OCI-LY3 (cell line): ENCODE measurements at regions not wholly inside any gene's neighbourhood (a gene's known extent, or its start where the extent isn't known, plus 50 kb on each side); places are given as distances from the start of the nearest gene placed in this dataset.

Experiments
- H2AFZ ChIP-seq: fragments of 200-600, 300-600 bp; shearing (Covaris generic); 2 replicates; pipeline ENCODE4 v1.6.0; 2014; ENCODE audit warnings: antibody characterized with exemption, low read depth, low read length
- H3K27ac ChIP-seq: fragments of 200-600, 300-600 bp; sonication (generic); 2 replicates; pipeline ENCODE4 v1.5.1; 2014; ENCODE audit warnings: mild to moderate bottlenecking, low read length, moderate library complexity, mixed read lengths
- H3K27me3 ChIP-seq: fragments of 200-600, 300-600 bp; sonication (generic); 2 replicates; pipeline ENCODE4 v1.6.1; 2014; ENCODE audit warnings: low read depth, low read length, mixed read lengths
- H3K36me3 ChIP-seq: fragments of 200-600, 300-600 bp; sonication (generic); replicated peaks from 2 replicates; pipeline ENCODE3; 2014; ENCODE audit warnings: low read depth, low read length, mixed read lengths
- H3K4me1 ChIP-seq: fragments of 300-600, 200-600 bp; sonication (generic); 2 replicates; pipeline ENCODE4 v1.6.1; 2014; ENCODE audit warnings: low read length, mixed read lengths
- H3K4me2 ChIP-seq: fragments of 200-600, 300-600 bp; sonication (generic); 2 replicates; pipeline ENCODE4 v1.6.1; 2014; ENCODE audit warnings: low read length, mixed read lengths
- H3K4me3 ChIP-seq: fragments of 300-600, 200-600 bp; sonication (generic); 2 replicates; pipeline ENCODE4 v1.5.1; 2014; ENCODE audit warnings: antibody characterized with exemption, mild to moderate bottlenecking, low read length, moderate library complexity
- H3K79me2 ChIP-seq: fragments of 300-600, 200-600 bp; shearing (Covaris generic); 2 replicates; pipeline ENCODE4 v1.6.1; 2014; ENCODE audit warnings: mild to moderate bottlenecking, low read length, mixed read lengths
- H3K9ac ChIP-seq: fragments of 300-600, 200-600 bp; shearing (Covaris generic); 2 replicates; pipeline ENCODE4 v1.6.0; 2014; ENCODE audit warnings: mild to moderate bottlenecking, low read length, moderate library complexity
- H3K9me3 ChIP-seq: fragments of 200-600, 300-600 bp; shearing (Covaris generic); 2 replicates; pipeline ENCODE4 v1.6.1; 2014; ENCODE audit warnings: low read length, mixed read lengths; ENCODE audit not compliant: insufficient read depth
- H4K20me1 ChIP-seq: fragments of 200-600, 300-600 bp; sonication (generic); 2 replicates; pipeline ENCODE4 v1.6.1; 2016; ENCODE audit warnings: low read length, mixed read lengths; ENCODE audit not compliant: insufficient read depth
- EZH2phosphoT487 ChIP-seq: fragments of 200-600 bp; shearing (Covaris generic); IDR thresholded peaks from 2 replicates; pipeline ENCODE4 v1.6.1; 2018; ENCODE audit warnings: antibody characterized with exemption, mixed run types, low read depth
- TF ChIP-seq, protein P1 (sequence below): fragments of 200-600, 300-600 bp; sonication (generic); IDR thresholded peaks from 2 replicates; pipeline ENCODE4 v1.5.1; 2014; ENCODE audit warnings: antibody characterized with exemption, low read length, low read depth

GRCh38 chr7:435630-436366 is 83.8 kb downstream of the PDGFA start:
- no peak overlapping the region for H2AFZ ChIP-seq
- no peaks in the 10 kb centered on the region for H3K4me1 ChIP-seq
- no peaks in the 10 kb centered on the region for H3K9me3 ChIP-seq
- H3K27ac ChIP-seq: no peak overlapping the region
- H4K20me1 ChIP-seq: no peaks in the 10 kb centered on the region
- no peak overlapping the region for H3K4me2 ChIP-seq
- no peaks in the 10 kb centered on the region for H3K36me3 ChIP-seq
- H3K27me3 ChIP-seq: no peaks in the 10 kb centered on the region
- no peak for TF ChIP-seq EZH2phosphoT487
- TF ChIP-seq, protein P1, sequence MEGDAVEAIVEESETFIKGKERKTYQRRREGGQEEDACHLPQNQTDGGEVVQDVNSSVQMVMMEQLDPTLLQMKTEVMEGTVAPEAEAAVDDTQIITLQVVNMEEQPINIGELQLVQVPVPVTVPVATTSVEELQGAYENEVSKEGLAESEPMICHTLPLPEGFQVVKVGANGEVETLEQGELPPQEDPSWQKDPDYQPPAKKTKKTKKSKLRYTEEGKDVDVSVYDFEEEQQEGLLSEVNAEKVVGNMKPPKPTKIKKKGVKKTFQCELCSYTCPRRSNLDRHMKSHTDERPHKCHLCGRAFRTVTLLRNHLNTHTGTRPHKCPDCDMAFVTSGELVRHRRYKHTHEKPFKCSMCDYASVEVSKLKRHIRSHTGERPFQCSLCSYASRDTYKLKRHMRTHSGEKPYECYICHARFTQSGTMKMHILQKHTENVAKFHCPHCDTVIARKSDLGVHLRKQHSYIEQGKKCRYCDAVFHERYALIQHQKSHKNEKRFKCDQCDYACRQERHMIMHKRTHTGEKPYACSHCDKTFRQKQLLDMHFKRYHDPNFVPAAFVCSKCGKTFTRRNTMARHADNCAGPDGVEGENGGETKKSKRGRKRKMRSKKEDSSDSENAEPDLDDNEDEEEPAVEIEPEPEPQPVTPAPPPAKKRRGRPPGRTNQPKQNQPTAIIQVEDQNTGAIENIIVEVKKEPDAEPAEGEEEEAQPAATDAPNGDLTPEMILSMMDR: no peak
- H3K79me2 ChIP-seq: no peaks in the 10 kb centered on the region
- H3K4me3 ChIP-seq: no peak overlapping the region
- no peak overlapping the region for H3K9ac ChIP-seq

DNA sequence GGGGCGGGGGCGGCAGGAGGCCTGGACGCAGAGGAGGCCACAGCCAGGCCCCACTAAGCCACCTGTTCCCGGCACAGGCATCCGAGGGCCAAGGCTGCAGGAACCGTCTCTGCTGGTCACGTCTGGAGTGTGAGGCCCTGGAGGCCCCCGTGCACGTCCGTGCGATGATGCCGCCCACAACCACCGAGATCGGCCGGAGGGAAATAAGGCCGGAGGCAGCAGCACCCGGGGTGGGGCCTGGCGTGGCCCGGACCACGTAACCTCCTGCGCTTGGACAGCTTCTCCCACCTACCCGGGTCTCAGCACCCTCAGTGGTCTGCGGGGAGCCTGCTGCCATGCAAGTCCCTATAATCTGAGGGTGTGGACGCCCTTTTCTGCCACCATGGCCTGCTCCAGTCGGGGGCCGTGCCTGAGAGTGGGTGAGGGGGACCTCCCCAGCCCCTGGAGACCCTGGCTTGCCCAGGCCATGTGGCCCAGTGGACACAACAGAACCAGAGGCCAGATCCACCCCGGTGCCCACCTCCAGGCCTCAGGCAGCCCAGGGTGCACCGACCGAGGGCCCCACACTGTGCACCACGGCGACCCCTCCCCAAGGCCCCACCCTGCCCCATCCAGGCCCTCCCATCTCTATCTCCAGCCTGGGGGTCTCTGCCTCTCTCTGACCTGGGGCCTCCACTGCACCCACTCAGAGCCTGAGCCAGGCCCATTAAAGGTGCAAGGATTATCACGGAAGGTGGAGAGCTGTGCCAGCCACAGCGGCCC is 83.1 kb downstream of the PDGFA start:
- no peaks in the 10 kb centered on the region for H3K27me3 ChIP-seq
- no peak overlapping the region for H3K9ac ChIP-seq
- H3K4me2 ChIP-seq: no peak overlapping the region
- no peaks in the 10 kb centered on the region for H4K20me1 ChIP-seq
- H3K4me1 ChIP-seq: no peaks in the 10 kb centered on the region
- no peak overlapping the region for H3K4me3 ChIP-seq
- H2AFZ ChIP-seq: no peak overlapping the region
- TF ChIP-seq EZH2phosphoT487: no peak
- TF ChIP-seq, protein P1: no peak
- H3K79me2 ChIP-seq: no peaks in the 10 kb centered on the region
- H3K36me3 ChIP-seq: no peaks in the 10 kb centered on the region
- H3K9me3 ChIP-seq: no peaks in the 10 kb centered on the region
- H3K27ac ChIP-seq: no peak overlapping the region

GRCh38 chr7:437329-438251 is 82.1 kb downstream of the PDGFA start:
- TF ChIP-seq, protein P1: no peak
- TF ChIP-seq EZH2phosphoT487: no peak
- H3K4me1 ChIP-seq: no peaks in the 10 kb centered on the region
- H3K9me3 ChIP-seq: no peaks in the 10 kb centered on the region
- no peaks in the 10 kb centered on the region for H3K27me3 ChIP-seq
- H3K27ac ChIP-seq: no peak overlapping the region
- H3K4me2 ChIP-seq: no peak overlapping the region
- H3K4me3 ChIP-seq: no peak overlapping the region
- no peaks in the 10 kb centered on the region for H3K79me2 ChIP-seq
- no peak overlapping the region for H2AFZ ChIP-seq
- H3K9ac ChIP-seq: no peak overlapping the region
- H4K20me1 ChIP-seq: no peaks in the 10 kb centered on the region
- no peaks in the 10 kb centered on the region for H3K36me3 ChIP-seq
